ENCODE measurements at regions not wholly inside any gene's neighbourhood (a gene's known extent, or its start where the extent isn't known, plus 50 kb on each side); places are given as distances from the start of the nearest gene placed in this dataset.

DNA sequence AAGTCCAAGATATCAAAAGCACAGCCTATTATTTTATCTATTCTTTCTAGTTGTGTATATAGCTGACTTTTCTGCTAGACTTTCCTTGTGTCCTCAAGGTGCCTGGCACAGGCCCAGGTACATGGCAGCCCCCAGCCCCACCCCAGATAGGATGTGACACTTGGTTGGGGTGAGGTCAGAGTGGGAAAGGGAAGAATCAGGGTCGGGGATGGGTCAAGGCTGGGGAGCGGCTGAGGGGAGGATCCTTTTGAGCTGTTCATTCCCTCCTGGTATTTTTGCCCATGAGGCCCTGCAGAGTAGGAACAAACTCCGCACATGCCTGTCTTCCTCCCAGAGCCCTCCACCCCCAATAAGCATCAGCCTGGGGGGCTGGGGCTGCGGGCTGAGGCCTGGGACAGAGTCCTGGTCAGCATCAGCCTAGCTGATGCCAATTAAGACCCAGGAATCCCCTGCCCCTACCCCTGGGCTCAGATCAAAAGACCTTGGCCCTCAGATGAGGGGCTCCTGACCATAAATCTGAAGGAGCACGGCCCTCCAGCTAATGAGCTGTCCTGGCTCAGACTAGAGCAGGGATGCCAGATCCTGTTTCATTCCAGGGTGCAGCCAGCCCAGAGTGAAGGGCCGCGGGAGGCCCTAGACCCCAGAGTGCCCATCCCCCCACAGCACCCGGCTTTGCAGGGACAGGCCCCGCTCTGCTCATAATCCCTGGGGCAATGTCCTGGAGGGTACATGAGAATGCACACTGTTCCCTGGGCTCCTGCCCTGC lies 85.3 kb downstream of the SDC1 start:
- Mint-ChIP-seq H3K27ac (no peak overlapping the region), H3K27me3 (no peaks in the 10 kb centered on the region), H3K36me3 (ENCODE audit: low read depth) (no peaks in the 10 kb centered on the region), H3K9me3 (no peaks in the 10 kb centered on the region), H3K4me3 (no peak overlapping the region), H3K4me1 (no peaks in the 10 kb centered on the region)
- intact Hi-C loops (cut with micrococcal nuclease): no loop called here
- DNase-seq: no peak

GRCh38 chr2:20138696-20139095 lies 86.2 kb downstream of the SDC1 start:
- intact Hi-C loops (cut with micrococcal nuclease): no loop called here
- H3K4me3 Mint-ChIP-seq: no peak overlapping the region
- no peak overlapping the region for H3K27ac Mint-ChIP-seq
- H3K9me3 Mint-ChIP-seq: no peaks in the 10 kb centered on the region
- DNase-seq: no peak
- no peaks in the 10 kb centered on the region for H3K36me3 Mint-ChIP-seq (ENCODE audit: low read depth)
- peaks cover 2% of the 10 kb centered on the region for H3K27me3 Mint-ChIP-seq
- H3K4me1 Mint-ChIP-seq: no peaks in the 10 kb centered on the region

GRCh38 chr2:20137884-20138283 lies 86.5 kb upstream of the LAPTM4A start:
- Mint-ChIP-seq H3K27ac (no peak overlapping the region), H3K27me3 (peaks cover 4% of the 10 kb centered on the region), H3K9me3 (no peaks in the 10 kb centered on the region), H3K4me1 (no peaks in the 10 kb centered on the region), H3K4me3 (no peak overlapping the region), H3K36me3 (ENCODE audit: low read depth) (no peaks in the 10 kb centered on the region)
- intact Hi-C loops (cut with micrococcal nuclease): no loop called here
- DNase-seq: no peak

DNA sequence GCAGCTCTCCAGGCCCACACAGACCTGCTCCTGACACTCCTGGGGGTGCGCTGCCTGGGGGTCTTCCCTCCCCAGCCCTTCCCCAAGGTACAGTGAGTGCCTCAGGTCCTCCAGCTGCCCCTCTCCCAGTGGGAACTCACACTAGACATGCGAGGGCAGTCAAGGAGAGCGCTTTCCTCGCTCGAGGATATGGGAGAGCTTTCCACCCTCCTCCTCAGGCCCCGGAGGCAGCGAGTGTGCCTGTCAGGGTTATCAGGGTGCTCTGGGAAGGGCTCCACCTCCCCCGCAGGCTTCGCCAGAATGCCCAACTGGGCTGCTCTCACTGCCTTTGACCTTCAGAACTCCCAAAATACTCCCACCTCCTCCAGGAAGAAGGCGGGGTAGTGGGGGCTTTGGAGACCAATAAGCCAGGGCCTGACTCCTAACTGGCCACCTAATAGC lies 85.7 kb upstream of the LAPTM4A start:
- H3K4me1 Mint-ChIP-seq: no peaks in the 10 kb centered on the region
- peaks cover 4% of the 10 kb centered on the region for H3K27me3 Mint-ChIP-seq
- no peaks in the 10 kb centered on the region for H3K36me3 Mint-ChIP-seq (ENCODE audit: low read depth)
- no peak for DNase-seq
- H3K27ac Mint-ChIP-seq: no peak overlapping the region
- H3K9me3 Mint-ChIP-seq: no peaks in the 10 kb centered on the region
- intact Hi-C loops (cut with micrococcal nuclease): no loop called here
- H3K4me3 Mint-ChIP-seq: no peak overlapping the region

- Mint-ChIP-seq H3K9me3 (no peaks in the 10 kb centered on the region), H3K27me3 (peaks cover 4% of the 10 kb centered on the region), H3K4me3 (no peak overlapping the region), H3K4me1 (no peaks in the 10 kb centered on the region), H3K27ac (no peak overlapping the region), H3K36me3 (ENCODE audit: low read depth) (no peaks in the 10 kb centered on the region)
- no peak for DNase-seq
- intact Hi-C loops (cut with micrococcal nuclease): no loop called here
Measured at GRCh38 chr2:20136149-20136548, 84.7 kb upstream of the LAPTM4A start.

DNA sequence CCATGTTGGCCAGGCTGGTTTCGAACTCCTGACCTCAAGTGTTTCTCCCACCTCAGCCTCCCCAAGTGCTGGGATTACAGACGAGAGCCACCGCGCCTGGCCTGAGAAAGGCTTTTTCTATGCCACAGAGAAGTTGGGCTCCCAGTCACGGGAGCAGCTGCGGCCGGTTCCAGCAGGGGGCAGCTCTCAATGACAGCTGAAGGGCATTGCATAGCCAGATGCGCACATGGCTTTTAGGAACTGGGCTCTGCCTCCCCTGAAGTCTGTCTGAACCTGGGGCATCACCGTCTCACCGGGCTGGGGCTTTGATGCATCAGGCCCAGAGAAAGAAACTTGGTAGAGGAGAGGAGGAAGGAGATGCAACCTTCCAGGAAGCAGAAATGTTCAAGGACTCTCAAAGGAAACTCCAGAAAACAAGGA lies 84.2 kb upstream of the LAPTM4A start:
- Mint-ChIP-seq H3K9me3 (no peaks in the 10 kb centered on the region), H3K36me3 (ENCODE audit: low read depth) (no peaks in the 10 kb centered on the region), H3K27me3 (peaks cover 4% of the 10 kb centered on the region), H3K4me3 (no peak overlapping the region), H3K27ac (no peak overlapping the region), H3K4me1 (no peaks in the 10 kb centered on the region)
- intact Hi-C loops (cut with micrococcal nuclease): no loop called here
- DNase-seq: peak; percentile 78

DNA sequence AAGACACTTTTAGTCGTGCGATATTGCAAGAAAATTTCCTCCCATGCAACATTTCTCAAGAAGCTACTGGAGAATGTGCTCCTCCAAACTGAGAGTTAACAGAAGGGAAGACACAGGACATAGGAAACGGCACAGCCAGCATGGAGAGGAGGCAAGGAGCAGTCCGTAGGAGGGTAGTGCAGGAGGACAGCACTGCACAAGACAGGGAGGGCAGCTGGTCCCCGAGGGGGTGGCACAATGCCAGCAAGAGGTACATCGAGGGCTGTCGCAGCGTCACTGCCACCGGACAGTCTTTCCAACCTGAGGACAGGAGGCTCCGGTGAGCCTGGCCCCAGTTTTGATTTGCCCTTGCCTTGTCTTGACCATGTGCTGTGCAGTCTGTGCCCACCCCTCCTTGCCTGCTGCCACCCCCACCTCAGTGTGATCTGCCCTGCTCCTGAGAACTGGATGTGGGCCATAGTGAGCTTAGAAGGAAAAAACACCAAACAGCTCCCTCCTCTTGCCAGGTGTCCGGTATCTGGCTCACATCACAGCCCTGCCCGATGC lies 81.6 kb upstream of the LAPTM4A start:
- intact Hi-C loops (cut with micrococcal nuclease): no loop called here
- H3K27ac Mint-ChIP-seq: no peak overlapping the region
- no peaks in the 10 kb centered on the region for H3K36me3 Mint-ChIP-seq (ENCODE audit: low read depth)
- no peak overlapping the region for H3K4me3 Mint-ChIP-seq
- no peaks in the 10 kb centered on the region for H3K4me1 Mint-ChIP-seq
- peaks cover 4% of the 10 kb centered on the region for H3K27me3 Mint-ChIP-seq
- H3K9me3 Mint-ChIP-seq: no peaks in the 10 kb centered on the region
- no peak for DNase-seq

GRCh38 chr2:20130821-20131645 lies 79.6 kb upstream of the LAPTM4A start:
- Mint-ChIP-seq H3K27ac (no peak overlapping the region), H3K4me3 (no peak overlapping the region), H3K9me3 (no peaks in the 10 kb centered on the region), H3K4me1 (no peaks in the 10 kb centered on the region), H3K27me3 (peaks cover 4% of the 10 kb centered on the region), H3K36me3 (ENCODE audit: low read depth) (no peaks in the 10 kb centered on the region)
- no peak for DNase-seq
- intact Hi-C loops (cut with micrococcal nuclease): no loop called here

DNA sequence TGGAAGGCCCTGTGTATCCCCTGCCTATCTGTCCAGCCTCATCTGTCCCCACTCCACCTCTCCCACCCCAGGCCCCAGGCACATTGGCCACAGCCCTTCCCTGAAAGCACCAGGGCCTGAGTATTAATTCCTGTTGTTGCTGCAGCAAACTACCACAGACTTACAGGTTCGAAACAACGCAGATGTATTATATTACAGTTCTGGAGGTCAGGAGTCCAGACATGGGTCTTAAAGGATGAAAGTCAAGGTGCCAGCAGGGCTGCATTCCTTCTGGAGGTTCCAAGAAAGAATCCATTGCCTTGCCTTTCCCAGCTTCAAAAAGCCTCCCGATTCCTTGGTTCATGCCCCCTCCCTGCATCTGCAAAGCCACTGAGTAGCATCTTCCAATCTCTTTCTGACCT lies 78.7 kb upstream of the LAPTM4A start:
- intact Hi-C loops (cut with micrococcal nuclease): no loop called here
- no peaks in the 10 kb centered on the region for H3K36me3 Mint-ChIP-seq (ENCODE audit: low read depth)
- H3K27ac Mint-ChIP-seq: no peak overlapping the region
- no peaks in the 10 kb centered on the region for H3K9me3 Mint-ChIP-seq
- no peak overlapping the region for H3K4me3 Mint-ChIP-seq
- peaks cover 4% of the 10 kb centered on the region for H3K27me3 Mint-ChIP-seq
- H3K4me1 Mint-ChIP-seq: no peaks in the 10 kb centered on the region
- DNase-seq: no peak

DNA sequence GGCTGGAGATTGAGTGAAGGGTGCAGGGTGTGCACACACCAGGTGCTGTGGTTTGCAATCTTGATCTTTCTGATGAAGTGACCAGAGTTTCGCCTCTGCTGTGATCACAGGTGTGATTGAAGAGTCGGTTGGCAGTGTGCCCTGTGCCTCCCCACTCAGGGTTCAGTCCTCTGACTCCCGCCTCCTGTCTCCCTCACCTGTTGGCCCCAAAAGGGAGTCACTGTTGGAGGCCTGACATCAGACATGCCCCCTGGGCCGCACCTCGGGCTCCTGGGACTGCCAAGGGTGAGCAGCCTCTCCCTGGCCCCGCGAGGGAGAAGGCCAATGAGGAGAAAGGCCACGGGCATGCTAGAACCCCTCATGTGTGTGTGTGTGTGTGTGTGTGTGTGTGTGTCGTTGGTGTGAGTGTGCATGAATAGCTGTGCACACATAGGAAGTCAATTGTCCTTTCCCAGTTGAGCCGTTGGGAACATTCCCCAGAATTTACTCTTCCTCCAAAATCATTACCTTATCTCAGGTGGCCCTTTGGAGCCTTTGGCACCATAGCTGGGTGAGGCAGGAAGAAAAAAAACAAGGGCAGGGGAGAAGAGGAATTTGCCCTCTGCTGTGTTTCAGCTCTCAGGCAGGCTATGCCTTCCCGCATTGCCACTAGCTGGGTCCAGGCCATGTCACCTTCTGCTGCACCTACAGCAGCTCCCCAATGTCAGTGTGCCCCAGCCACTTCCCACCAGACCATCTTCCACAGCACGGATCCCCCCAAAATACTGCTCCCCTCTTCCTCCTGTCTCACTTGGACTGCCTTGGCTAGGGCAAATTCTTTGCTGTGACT lies 78.1 kb upstream of the LAPTM4A start:
- H3K9me3 Mint-ChIP-seq: no peaks in the 10 kb centered on the region
- DNase-seq: no peak
- H3K27ac Mint-ChIP-seq: no peak overlapping the region
- H3K27me3 Mint-ChIP-seq: peaks cover 4% of the 10 kb centered on the region
- no peaks in the 10 kb centered on the region for H3K4me1 Mint-ChIP-seq
- intact Hi-C loops (cut with micrococcal nuclease): no loop called here
- H3K4me3 Mint-ChIP-seq: no peak overlapping the region
- H3K36me3 Mint-ChIP-seq (ENCODE audit: low read depth): no peaks in the 10 kb centered on the region

DNA sequence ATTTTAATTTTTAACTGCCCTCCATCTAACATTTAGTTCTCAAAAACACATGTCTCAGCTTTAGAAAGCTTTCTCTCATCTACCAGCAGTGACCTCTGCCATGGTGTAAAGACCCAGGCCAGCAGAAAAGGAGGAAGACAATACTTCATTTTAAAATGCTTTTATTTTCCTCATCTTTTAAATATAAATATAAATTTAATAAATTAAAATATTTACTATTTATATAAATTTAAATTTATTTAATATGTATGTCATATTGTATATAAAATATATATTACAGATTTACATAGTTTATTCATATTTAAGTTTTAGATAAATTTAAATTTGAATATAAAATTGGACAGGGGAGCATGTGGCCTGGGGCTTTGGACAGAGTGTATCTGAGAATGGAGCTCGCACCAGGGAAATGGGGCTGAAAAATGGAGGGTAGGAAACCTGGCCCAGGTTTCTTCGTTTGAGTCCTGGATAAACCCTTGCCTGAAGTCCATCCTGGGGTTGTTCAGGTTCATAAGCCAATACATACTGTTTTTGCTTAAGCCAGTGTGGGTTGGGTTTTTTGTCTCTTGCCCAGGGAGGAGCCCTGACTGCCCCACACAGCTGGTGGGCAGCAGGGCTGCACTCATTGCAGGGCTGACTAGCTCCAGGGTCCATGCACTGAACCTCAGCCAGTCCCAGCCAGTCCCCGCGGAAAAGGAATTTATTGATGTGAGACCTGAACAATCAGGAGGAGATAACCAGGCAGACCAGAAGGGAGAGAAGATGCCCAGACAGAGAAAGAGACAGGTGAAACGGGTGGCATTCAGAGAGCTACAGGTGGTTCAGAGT lies 77.3 kb upstream of the LAPTM4A start:
- DNase-seq: no peak
- Mint-ChIP-seq H3K9me3 (no peaks in the 10 kb centered on the region), H3K27ac (no peak overlapping the region), H3K27me3 (peaks cover 3% of the 10 kb centered on the region), H3K4me1 (no peaks in the 10 kb centered on the region), H3K36me3 (ENCODE audit: low read depth) (no peaks in the 10 kb centered on the region), H3K4me3 (no peak overlapping the region)
- intact Hi-C loops (cut with micrococcal nuclease): no loop called here

GRCh38 chr2:20126469-20126868 lies 75.0 kb upstream of the LAPTM4A start:
- no peaks in the 10 kb centered on the region for H3K4me1 Mint-ChIP-seq
- no peak for DNase-seq
- H3K36me3 Mint-ChIP-seq (ENCODE audit: low read depth): no peaks in the 10 kb centered on the region
- H3K27ac Mint-ChIP-seq: no peak overlapping the region
- H3K9me3 Mint-ChIP-seq: no peaks in the 10 kb centered on the region
- intact Hi-C loops (cut with micrococcal nuclease): no loop called here
- H3K4me3 Mint-ChIP-seq: no peak overlapping the region
- H3K27me3 Mint-ChIP-seq: peaks cover 2% of the 10 kb centered on the region

- no peaks in the 10 kb centered on the region for H3K9me3 Mint-ChIP-seq
- no peak overlapping the region for H3K4me3 Mint-ChIP-seq
- intact Hi-C loops (cut with micrococcal nuclease): no loop called here
- H3K27ac Mint-ChIP-seq: no peak overlapping the region
- H3K4me1 Mint-ChIP-seq: no peaks in the 10 kb centered on the region
- H3K27me3 Mint-ChIP-seq: peaks cover 2% of the 10 kb centered on the region
- no peaks in the 10 kb centered on the region for H3K36me3 Mint-ChIP-seq (ENCODE audit: low read depth)
- no peak for DNase-seq
Measured at GRCh38 chr2:20126040-20126439, 74.6 kb upstream of the LAPTM4A start.

All from activated CD4-positive, alpha-beta T cell treated with anti-CD3 and anti-CD28 coated beads, Interleukin-2, amount 10 ng/mL, durations not matched to agents 24 days and 14 days (primary cell).